HepG2 (cell line): ENCODE measurements at regions not wholly inside any gene's neighbourhood (a gene's known extent, or its start where the extent isn't known, plus 50 kb on each side); places are given as distances from the start of the nearest gene placed in this dataset.

Source experiments
- ATAC-seq: fragments of 200-7000 bp; cut with Tn5 transposase; 3 replicates; pipeline ENCODE4 v1.9.1; 2020; ENCODE audit warnings: mild to moderate bottlenecking, moderate library complexity
- BruUV-seq: library from RNA; stranded (reverse); fragments of 400-500 nt; replicated peaks from 2 replicates; lab custom pipeline; 2021; lab: Mats Ljungman, UMichigan
- CTCF ChIA-PET: fragments of 300-600 bp; formaldehyde crosslinking; extraction: SDS; loops from one replicate; lab custom pipeline; 2021; ENCODE audit warnings: low total read pairs, inconsistent platforms, low intra/inter-chr PET ratio; lab: Yijun Ruan, JAX
- POLR2A ChIA-PET: fragments of 350-600 bp; sonication (Branson Sonifier 250); formaldehyde crosslinking; loops from one replicate; lab custom pipeline; 2020; ENCODE audit warnings: antibody characterized with exemption, inconsistent platforms; lab: Yijun Ruan, JAX
- DNase-seq: peaks from one replicate; pipeline ENCODE4 v3.0.0-alpha.2; 2015; ENCODE audit warnings: low spot score
- FAIRE-seq: peaks from 3 replicates; lab custom pipeline; 2011; peaks lifted over from hg19 to GRCh38; lab: Jason Lieb, UNC
- H2AFZ ChIP-seq: one replicate; pipeline ENCODE4 v1.6.1; 2011; ENCODE audit warnings: low read length, inconsistent platforms
- H3K27ac ChIP-seq: fragments of 300-600 bp; 3 replicates; pipeline ENCODE4 v1.8.0; 2011; ENCODE audit warnings: mixed run types, mild to moderate bottlenecking, mixed read lengths, low read length, inconsistent platforms; ENCODE audit not compliant: insufficient read depth; ENCODE audit errors: extremely low read length
- H3K27me3 ChIP-seq, 2 experiments: fragments of 200-600 bp in 1 of 2; 2 replicates in 1 of 2; 3 replicates in 1 of 2; pipeline versions ENCODE4 v1.6.0 to v1.8.0; 2011; ENCODE audit warnings: low read length in 2 of 2, mild to moderate bottlenecking in 2 of 2, moderate library complexity in 2 of 2, inconsistent platforms in 1 of 2; ENCODE audit not compliant: insufficient read depth in 2 of 2, control insufficient read depth in 1 of 2
- H3K36me3 ChIP-seq, 2 experiments: fragments of 200-600 bp in 1 of 2; replicated peaks in 1 of 2; 2 replicates in 1 of 2; 3 replicates in 1 of 2; pipeline versions ENCODE4 v1.5.1 to v1.8.0; 2011; ENCODE audit warnings: low read length in 2 of 2, inconsistent platforms in 1 of 2; ENCODE audit not compliant: insufficient read depth in 2 of 2, control insufficient read depth in 1 of 2
- H3K4me1 ChIP-seq: 2 replicates; pipeline ENCODE4 v1.5.1; 2012; ENCODE audit warnings: low read length, inconsistent platforms; ENCODE audit not compliant: insufficient read depth
- H3K4me2 ChIP-seq: 2 replicates; pipeline ENCODE4 v1.6.0; 2011; ENCODE audit warnings: low read depth, low read length, inconsistent platforms
- H3K4me3 ChIP-seq, 3 experiments: fragments of 200-600 bp in 1 of 3; sonication (generic), shearing (Covaris generic) in 1 of 3; replicated peaks in 1 of 3; 2 replicates each; pipeline ENCODE4 v1.5.1; 2011 to 2016; ENCODE audit warnings: low read length in 3 of 3, inconsistent platforms in 2 of 3, low read depth in 2 of 3, mild to moderate bottlenecking in 2 of 3, control low read depth in 1 of 3, mixed read lengths in 1 of 3; ENCODE audit not compliant: insufficient read depth in 1 of 3
- H3K79me2 ChIP-seq: one replicate; pipeline ENCODE4 v1.6.1; 2011; ENCODE audit warnings: low read length, inconsistent platforms; ENCODE audit not compliant: insufficient read depth
- H3K9ac ChIP-seq: 2 replicates; pipeline ENCODE4 v1.6.0; 2011; ENCODE audit warnings: mild to moderate bottlenecking, low read depth, low read length, inconsistent platforms; ENCODE audit not compliant: insufficient read depth
- H3K9me3 ChIP-seq: 2 replicates; pipeline ENCODE4 v1.5.1; 2012; ENCODE audit warnings: mild to moderate bottlenecking, low read length
- H4K20me1 ChIP-seq: 2 replicates; pipeline ENCODE4 v1.6.0; 2011; ENCODE audit warnings: inconsistent platforms, mild to moderate bottlenecking, low read length, moderate library complexity; ENCODE audit not compliant: insufficient read depth
- AKAP8 ChIP-seq: sonication (generic); formaldehyde crosslinking; IDR thresholded peaks from 2 replicates; pipeline ENCODE4 v1.5.1; 2020; ENCODE audit warnings: mild to moderate bottlenecking, missing genetic modification reagents
- MTA1 ChIP-seq: sonication (generic); formaldehyde crosslinking; IDR thresholded peaks from 2 replicates; pipeline ENCODE4 v1.4.0; 2020; ENCODE audit warnings: missing genetic modification reagents, mild to moderate bottlenecking, borderline replicate concordance
- RAD51 ChIP-seq: fragments of 450-650 bp; IDR thresholded peaks from 2 replicates; pipeline ENCODE4 v1.6.1; 2016; ENCODE audit warnings: borderline replicate concordance
- ZBTB8A ChIP-seq: sonication (generic); formaldehyde crosslinking; IDR thresholded peaks from 2 replicates; pipeline ENCODE4 v1.4.0; 2020; ENCODE audit warnings: mild to moderate bottlenecking, low read depth, missing genetic modification reagents, borderline replicate concordance
- ZNF687 ChIP-seq: sonication (generic); formaldehyde crosslinking; IDR thresholded peaks from 2 replicates; pipeline ENCODE4 v1.5.1; 2020; ENCODE audit warnings: mild to moderate bottlenecking, missing genetic modification reagents, moderate library complexity
- WGBS: methylation state at CpG from one replicate; pipeline ENCODE4 v1.1.6; 2017; ENCODE audit warnings: low lambda C conversion rate; 5-methylcytosine and 5-hydroxymethylcytosine counted together
- in situ Hi-C: cut with HindIII; loops from 2 replicates; pipeline ENCODE4 v1.10.0; 2017; ENCODE audit warnings: low pct_unique_long_range_greater_than_20kb; ENCODE audit not compliant: extremely low pct_ligation_motif_present
- intact Hi-C: fragments of 100-400 bp; cut with micrococcal nuclease; formaldehyde crosslinking; loops from one replicate; pipeline ENCODE4 v1.10.0; 2022; ENCODE audit not compliant: unreplicated experiment
- TF ChIP-seq, protein P1 (sequence below), 2 experiments: sonication (generic) in 1 of 2; formaldehyde crosslinking in 1 of 2; IDR thresholded peaks; 2 replicates each; pipeline versions ENCODE4 v1.5.1 to v1.6.1; 2011 to 2020; ENCODE audit warnings: borderline replicate concordance in 1 of 2, low read depth in 1 of 2, low read length in 1 of 2, mild to moderate bottlenecking in 1 of 2, missing genetic modification reagents in 1 of 2, moderate library complexity in 1 of 2
- TF ChIP-seq, protein P2 (sequence below): fragments of 450-650 bp; IDR thresholded peaks from 2 replicates; pipeline ENCODE4 v1.6.1; 2016
- TF ChIP-seq, protein P3 (sequence below): IDR thresholded peaks from 2 replicates; pipeline ENCODE4 v1.6.1; 2016

GRCh38 chr20:60687213-60687612 lies 564.8 kb upstream of the CDH4 start:
- POLR2A ChIA-PET = no interaction called here
- Histone ChIP-seq H3K4me3 (no peak overlapping the region), H3K4me1 (no peaks in the 10 kb centered on the region), H4K20me1 (no peaks in the 10 kb centered on the region), H3K27me3 (0 out of 5 replicates have a peak, but pooled peaks cover 0 to 4% of the 10 kb centered on the region in 2 experiments), H3K9me3 (peaks cover 28% of the 10 kb centered on the region), H2AFZ (no peak overlapping the region), H3K27ac (no peak overlapping the region), H3K9ac (no peak overlapping the region), H3K36me3 (no peaks in the 10 kb centered on the region), H3K79me2 (no peaks in the 10 kb centered on the region), H3K4me2 (no peak overlapping the region)
- intact Hi-C loops = no loop called here
- 19% methylated on average over 8 of the region's 8 CpGs for whole genome bisulfite sequencing
- DNase-seq (no peak), FAIRE-seq (no peak), ATAC-seq (no peak)
- in situ Hi-C loops = no loop called here
- BruUV-seq = no TSS peak
- CTCF ChIA-PET = no interaction called here
- TF ChIP-seq, protein P1, sequence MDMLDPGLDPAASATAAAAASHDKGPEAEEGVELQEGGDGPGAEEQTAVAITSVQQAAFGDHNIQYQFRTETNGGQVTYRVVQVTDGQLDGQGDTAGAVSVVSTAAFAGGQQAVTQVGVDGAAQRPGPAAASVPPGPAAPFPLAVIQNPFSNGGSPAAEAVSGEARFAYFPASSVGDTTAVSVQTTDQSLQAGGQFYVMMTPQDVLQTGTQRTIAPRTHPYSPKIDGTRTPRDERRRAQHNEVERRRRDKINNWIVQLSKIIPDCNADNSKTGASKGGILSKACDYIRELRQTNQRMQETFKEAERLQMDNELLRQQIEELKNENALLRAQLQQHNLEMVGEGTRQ (IDR thresholded peaks at IDR 0.05; ENCODE audit: low read depth, low read length) = peak; percentile 83
- TF ChIP-seq, protein P1 (CRISPR knock-in tag; IDR thresholded peaks at IDR 0.05; ENCODE audit: borderline replicate concordance) = no peak
- TF ChIP-seq MTA1 (CRISPR knock-in tag) = no peak
- peak; percentile 94 for TF ChIP-seq RAD51

GRCh38 chr20:60690771-60691170 lies 561.3 kb upstream of the CDH4 start:
- no peak overlapping the region for H3K4me2 ChIP-seq
- intact Hi-C loops = no loop called here
- peaks cover 53% of the 10 kb centered on the region for H3K9me3 ChIP-seq
- FAIRE-seq (no peak), ATAC-seq (no peak), DNase-seq (no peak)
- no peak overlapping the region for H3K4me3 ChIP-seq
- 3% methylated on average over 3 of the region's 3 CpGs for WGBS
- no peaks in the 10 kb centered on the region for H3K79me2 ChIP-seq
- H2AFZ ChIP-seq = no peak overlapping the region
- BruUV-seq = no TSS peak
- no peaks in the 10 kb centered on the region for H4K20me1 ChIP-seq
- H3K9ac ChIP-seq = no peak overlapping the region
- ChIA-PET CTCF (no interaction called here), POLR2A (no interaction called here)
- in situ Hi-C loops = no loop called here
- H3K27me3 ChIP-seq = no peaks in the 10 kb centered on the region
- no peak overlapping the region for H3K27ac ChIP-seq
- no peaks in the 10 kb centered on the region for H3K36me3 ChIP-seq
- no peaks in the 10 kb centered on the region for H3K4me1 ChIP-seq
- TF ChIP-seq, protein P2, sequence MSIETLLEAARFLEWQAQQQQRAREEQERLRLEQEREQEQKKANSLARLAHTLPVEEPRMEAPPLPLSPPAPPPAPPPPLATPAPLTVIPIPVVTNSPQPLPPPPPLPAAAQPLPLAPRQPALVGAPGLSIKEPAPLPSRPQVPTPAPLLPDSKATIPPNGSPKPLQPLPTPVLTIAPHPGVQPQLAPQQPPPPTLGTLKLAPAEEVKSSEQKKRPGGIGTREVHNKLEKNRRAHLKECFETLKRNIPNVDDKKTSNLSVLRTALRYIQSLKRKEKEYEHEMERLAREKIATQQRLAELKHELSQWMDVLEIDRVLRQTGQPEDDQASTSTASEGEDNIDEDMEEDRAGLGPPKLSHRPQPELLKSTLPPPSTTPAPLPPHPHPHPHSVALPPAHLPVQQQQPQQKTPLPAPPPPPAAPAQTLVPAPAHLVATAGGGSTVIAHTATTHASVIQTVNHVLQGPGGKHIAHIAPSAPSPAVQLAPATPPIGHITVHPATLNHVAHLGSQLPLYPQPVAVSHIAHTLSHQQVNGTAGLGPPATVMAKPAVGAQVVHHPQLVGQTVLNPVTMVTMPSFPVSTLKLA = no peak
- TF ChIP-seq AKAP8 (CRISPR knock-in tag) (no peak), ZBTB8A (no peak), ZNF687 (CRISPR knock-in tag) (no peak)
- TF ChIP-seq, protein P3, sequence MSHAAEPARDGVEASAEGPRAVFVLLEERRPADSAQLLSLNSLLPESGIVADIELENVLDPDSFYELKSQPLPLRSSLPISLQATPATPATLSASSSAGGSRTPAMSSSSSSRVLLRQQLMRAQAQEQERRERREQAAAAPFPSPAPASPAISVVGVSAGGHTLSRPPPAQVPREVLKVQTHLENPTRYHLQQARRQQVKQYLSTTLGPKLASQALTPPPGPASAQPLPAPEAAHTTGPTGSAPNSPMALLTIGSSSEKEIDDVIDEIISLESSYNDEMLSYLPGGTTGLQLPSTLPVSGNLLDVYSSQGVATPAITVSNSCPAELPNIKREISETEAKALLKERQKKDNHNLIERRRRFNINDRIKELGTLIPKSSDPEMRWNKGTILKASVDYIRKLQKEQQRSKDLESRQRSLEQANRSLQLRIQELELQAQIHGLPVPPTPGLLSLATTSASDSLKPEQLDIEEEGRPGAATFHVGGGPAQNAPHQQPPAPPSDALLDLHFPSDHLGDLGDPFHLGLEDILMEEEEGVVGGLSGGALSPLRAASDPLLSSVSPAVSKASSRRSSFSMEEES (CRISPR knock-in tag) = no peak
